A673 (cell line): ENCODE measurements at regions not wholly inside any gene's neighbourhood (a gene's known extent, or its start where the extent isn't known, plus 50 kb on each side); places are given as distances from the start of the nearest gene placed in this dataset.

Experiments used
- BruUV-seq: library from RNA; stranded (reverse); fragments of 400-500 nt; replicated peaks from 2 replicates; lab custom pipeline; 2021; lab: Mats Ljungman, UMichigan
- CTCF ChIA-PET: fragments of 300-600 bp; sonication (Branson Sonifier 250); formaldehyde crosslinking; loops from one replicate; lab custom pipeline; 2022; ENCODE audit warnings: antibody characterized with exemption; lab: Charles Lee
- POLR2A ChIA-PET: fragments of 300-600 bp; sonication (Branson Sonifier 250); formaldehyde crosslinking; loops from one replicate; lab custom pipeline; 2022; ENCODE audit warnings: antibody characterized with exemption; ENCODE audit not compliant: low non-redundant PET; lab: Charles Lee
- DNase-seq: peaks from one replicate; pipeline ENCODE4 v3.0.0-alpha.2; 2015; ENCODE audit warnings: low spot score
- H3K27ac ChIP-seq: fragments of 200-600 bp; sonication (generic); 2 replicates; pipeline ENCODE4 v1.5.1; 2016; ENCODE audit warnings: mixed run types, low read depth, mild to moderate bottlenecking, mixed read lengths, antibody characterized with exemption, low read length; ENCODE audit not compliant: poor library complexity, severe bottlenecking
- H3K27me3 ChIP-seq: fragments of 200-600 bp; sonication (generic); replicated peaks from 2 replicates; pipeline ENCODE4 v1.6.1; 2017; ENCODE audit warnings: mixed run types, low read depth, mild to moderate bottlenecking, mixed read lengths, antibody characterized with exemption, low read length; ENCODE audit not compliant: insufficient read depth, poor library complexity
- H3K36me3 ChIP-seq: fragments of 200-600 bp; sonication (generic); 2 replicates; pipeline ENCODE4 v1.6.1; 2016; ENCODE audit warnings: mixed run types, mild to moderate bottlenecking, mixed read lengths, antibody characterized with exemption, low read length; ENCODE audit not compliant: insufficient read depth, poor library complexity, severe bottlenecking
- H3K4me1 ChIP-seq: fragments of 200-600 bp; sonication (generic); 2 replicates; pipeline ENCODE4 v1.6.1; 2017; ENCODE audit warnings: mixed run types, mild to moderate bottlenecking, mixed read lengths, antibody characterized with exemption, low read length; ENCODE audit not compliant: insufficient read depth, poor library complexity, severe bottlenecking
- H3K4me3 ChIP-seq: fragments of 200-600 bp; sonication (generic); 2 replicates; pipeline ENCODE4 v1.5.1; 2016; ENCODE audit warnings: low read depth, mixed run types, mild to moderate bottlenecking, mixed read lengths, low read length; ENCODE audit not compliant: poor library complexity, severe bottlenecking
- H3K9me3 ChIP-seq: fragments of 200-600 bp; sonication (generic); 2 replicates; pipeline ENCODE4 v1.6.1; 2016; ENCODE audit warnings: mixed run types, low read depth, mild to moderate bottlenecking, mixed read lengths, antibody characterized with exemption, low read length; ENCODE audit not compliant: poor library complexity, severe bottlenecking
- CTCF ChIP-seq: fragments of 300-800, 200-600 bp; sonication (generic); conservative IDR thresholded peaks from 2 replicates; pipeline ENCODE4 v1.5.1; 2017; ENCODE audit warnings: low read depth, mild to moderate bottlenecking, antibody characterized with exemption, low read length, moderate library complexity, mixed read lengths
- EZH2 ChIP-seq: fragments of 200-600 bp; sonication (generic); IDR thresholded peaks from 2 replicates; pipeline ENCODE4 v1.6.1; 2017; ENCODE audit warnings: borderline replicate concordance, low read depth, mild to moderate bottlenecking, mixed read lengths, antibody characterized with exemption, low read length; ENCODE audit not compliant: poor library complexity, severe bottlenecking
- intact Hi-C: fragments of 100-400 bp; cut with micrococcal nuclease; formaldehyde crosslinking; loops from one replicate; pipeline ENCODE4 v1.10.0; 2022; ENCODE audit not compliant: unreplicated experiment

- Histone ChIP-seq H3K27me3 (no peaks in the 10 kb centered on the region), H3K4me1 (peaks cover 14% of the 10 kb centered on the region), H3K36me3 (no peaks in the 10 kb centered on the region), H3K27ac (no peak overlapping the region), H3K9me3 (no peaks in the 10 kb centered on the region), H3K4me3 (no peak overlapping the region)
- intact Hi-C loops = no loop called here
- no peak for TF ChIP-seq CTCF
- TF ChIP-seq EZH2 = no peak
- ChIA-PET POLR2A (no interaction called here), CTCF (no interaction called here)
- BruUV-seq = no TSS peak
- DNase-seq = no peak
These were observed 248.8 kb downstream of the C3orf38 start for GRCh38 chr3:88398581-88398980.

GRCh38 chr3:88403319-88403718, 253.6 kb downstream of the C3orf38 start:
- Histone ChIP-seq H3K4me1 (peaks cover 14% of the 10 kb centered on the region), H3K9me3 (no peaks in the 10 kb centered on the region), H3K4me3 (no peak overlapping the region), H3K27me3 (no peaks in the 10 kb centered on the region), H3K36me3 (no peaks in the 10 kb centered on the region), H3K27ac (no peak overlapping the region)
- BruUV-seq = no TSS peak
- intact Hi-C loops = loop anchor here (10.0 kb wide), 1 partner anchor 291 kb away; no protein-coding TSS in a partner anchor
- TF ChIP-seq EZH2 (no peak), CTCF (no peak)
- POLR2A ChIA-PET = no interaction called here
- DNase-seq = no peak
- CTCF ChIA-PET = no interaction called here

GRCh38 chr3:88408097-88408496, 258.3 kb downstream of the C3orf38 start:
- TF ChIP-seq CTCF (no peak), EZH2 (no peak)
- DNase-seq = no peak
- Histone ChIP-seq H3K27me3 (no peaks in the 10 kb centered on the region), H3K9me3 (no peaks in the 10 kb centered on the region), H3K27ac (no peak overlapping the region), H3K4me1 (peaks cover 30% of the 10 kb centered on the region), H3K4me3 (no peak overlapping the region), H3K36me3 (no peaks in the 10 kb centered on the region)
- no TSS peak for BruUV-seq
- ChIA-PET POLR2A (no interaction called here), CTCF (no interaction called here)
- intact Hi-C loops = loop anchor here (5.0 to 10.0 kb wide), 2 partner anchors 186 to 287 kb away; no protein-coding TSS in a partner anchor
